GM21576 (cell line): ENCODE measurements at regions not wholly inside any gene's neighbourhood (a gene's known extent, or its start where the extent isn't known, plus 50 kb on each side); places are given as distances from the start of the nearest gene placed in this dataset.

Experiments
- ATAC-seq: cut with Tn5 transposase; IDR thresholded peaks from one replicate; pipeline ENCODE4 v1.9.1; 2021; ENCODE audit warnings: mild to moderate bottlenecking, moderate library complexity; ENCODE audit not compliant: unreplicated experiment

DNA sequence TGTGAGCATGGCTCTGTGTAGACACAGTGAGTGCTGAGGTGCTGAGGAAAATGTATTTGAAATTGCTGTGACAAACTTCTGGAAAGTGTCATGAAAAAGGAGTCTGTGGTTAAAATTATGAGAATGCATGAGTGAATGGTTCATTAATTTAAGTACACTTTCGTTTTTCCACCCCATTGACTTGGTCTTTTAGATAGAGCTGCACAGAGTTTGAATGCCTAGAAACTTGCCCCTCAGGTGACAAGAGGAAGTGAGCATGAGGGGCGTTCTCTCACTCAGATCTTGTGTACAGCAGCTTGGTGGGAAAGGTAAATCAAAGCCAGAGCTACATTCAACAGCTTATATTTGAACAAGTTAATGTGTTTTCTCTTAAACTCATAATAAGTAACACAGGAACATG, 296.8 kb downstream of the WDR72 start:
- no peak for ATAC-seq

GRCh38 chr15:53461677-53462076, 297.8 kb downstream of the WDR72 start:
- no peak for ATAC-seq

GRCh38 chr15:53458736-53459135, 300.7 kb downstream of the WDR72 start:
- ATAC-seq: no peak

- no peak for ATAC-seq
Observed at GRCh38 chr15:53457479-53457878, 302.0 kb downstream of the WDR72 start.

- ATAC-seq: no peak
Observed at GRCh38 chr15:53454843-53455721, 304.4 kb downstream of the WDR72 start.

- no peak for ATAC-seq
Observed at GRCh38 chr15:53454535-53454842, 305.0 kb downstream of the WDR72 start.

- ATAC-seq: no peak
Observed at GRCh38 chr15:53453253-53454105, 306.0 kb downstream of the WDR72 start.

GRCh38 chr15:53448232-53449015, 311.0 kb downstream of the WDR72 start:
- ATAC-seq: no peak

DNA sequence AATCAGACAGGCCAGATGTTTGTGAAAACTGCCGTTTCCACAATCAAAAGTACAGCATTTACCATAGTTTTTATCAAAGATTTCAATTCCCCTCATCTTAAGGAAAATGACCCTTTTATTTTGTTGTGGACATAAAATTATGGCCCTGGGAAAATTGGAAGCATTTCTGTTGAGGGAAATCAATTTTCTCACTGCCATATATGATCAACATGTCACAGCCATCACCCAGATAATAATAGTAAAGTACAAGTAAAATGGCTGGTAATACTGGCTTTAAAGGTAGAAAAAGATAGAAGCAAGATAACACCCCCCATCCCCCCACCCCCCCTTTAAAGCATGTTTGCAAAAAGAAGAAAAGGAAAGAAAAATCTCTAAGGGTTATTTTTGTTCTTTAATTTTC, 311.7 kb downstream of the WDR72 start:
- no peak for ATAC-seq

GRCh38 chr15:53447053-53447574, 312.3 kb downstream of the WDR72 start:
- ATAC-seq: no peak

- no peak for ATAC-seq
Observed at GRCh38 chr15:53446376-53446775, 313.1 kb downstream of the WDR72 start.

GRCh38 chr15:53445531-53445930, 313.9 kb downstream of the WDR72 start:
- no peak for ATAC-seq

DNA sequence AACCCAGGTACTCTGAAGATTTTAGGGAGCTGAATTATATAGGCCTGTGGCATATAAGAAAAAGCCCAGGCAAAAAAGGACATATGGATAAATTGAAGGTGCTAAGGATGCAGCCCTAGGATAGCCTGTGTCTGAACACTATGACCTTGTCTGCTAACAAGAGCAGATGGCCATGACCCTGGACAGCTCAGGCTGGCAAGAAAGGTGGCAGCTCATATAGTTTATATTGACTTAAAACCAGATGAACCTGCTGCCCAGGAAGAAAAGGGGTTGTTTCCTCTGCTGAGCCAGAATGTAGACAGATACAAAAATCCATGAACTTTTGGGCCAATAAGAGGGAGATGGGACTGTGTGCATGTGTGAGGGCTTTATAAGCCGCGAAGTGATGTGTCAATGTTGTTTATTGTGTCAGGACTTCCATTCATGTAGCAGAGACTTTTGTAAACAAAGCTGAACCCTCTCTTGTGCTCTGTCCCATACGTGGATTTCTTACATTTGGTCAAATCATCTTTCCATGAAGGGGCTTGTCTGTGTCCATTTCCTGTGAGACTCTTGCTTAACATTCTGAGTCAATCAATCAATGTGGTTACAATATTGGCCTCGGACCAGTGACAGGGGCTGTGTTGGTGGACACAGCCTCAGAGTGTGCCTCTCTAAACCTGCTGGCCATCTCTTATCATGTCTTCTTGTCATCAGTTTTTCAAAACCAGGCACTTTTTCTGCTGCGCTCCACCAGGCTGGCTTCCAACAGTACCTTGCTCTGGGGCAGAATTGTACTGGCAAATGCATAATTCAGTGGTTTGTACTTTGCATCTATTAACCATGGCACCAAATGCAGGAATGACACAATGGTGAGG, 321.2 kb downstream of the WDR72 start:
- ATAC-seq: no peak

DNA sequence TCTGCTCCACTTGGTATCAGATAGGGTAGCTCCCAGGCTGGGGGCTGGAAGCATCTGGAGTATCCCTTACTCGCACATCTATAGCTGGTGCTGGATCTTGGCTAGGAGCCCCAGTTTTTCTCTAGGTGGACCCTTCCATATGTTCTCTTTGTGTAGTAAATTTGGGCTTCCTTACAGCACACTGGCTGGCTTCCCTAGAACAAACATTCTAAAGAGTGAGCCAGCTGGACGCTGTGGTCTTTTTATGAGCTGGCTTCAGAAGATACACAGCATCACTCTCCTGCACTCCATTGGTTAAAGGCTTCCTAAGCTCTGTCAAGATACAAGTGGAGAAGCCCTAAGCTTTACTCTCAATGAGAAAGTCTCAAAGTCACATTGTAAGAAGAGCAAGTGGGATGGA, 322.1 kb downstream of the WDR72 start:
- no peak for ATAC-seq

- no peak for ATAC-seq
Observed at GRCh38 chr15:53434174-53434678, 325.2 kb downstream of the WDR72 start.

- ATAC-seq: no peak
Observed at GRCh38 chr15:53416219-53416940, 343.1 kb downstream of the WDR72 start.

DNA sequence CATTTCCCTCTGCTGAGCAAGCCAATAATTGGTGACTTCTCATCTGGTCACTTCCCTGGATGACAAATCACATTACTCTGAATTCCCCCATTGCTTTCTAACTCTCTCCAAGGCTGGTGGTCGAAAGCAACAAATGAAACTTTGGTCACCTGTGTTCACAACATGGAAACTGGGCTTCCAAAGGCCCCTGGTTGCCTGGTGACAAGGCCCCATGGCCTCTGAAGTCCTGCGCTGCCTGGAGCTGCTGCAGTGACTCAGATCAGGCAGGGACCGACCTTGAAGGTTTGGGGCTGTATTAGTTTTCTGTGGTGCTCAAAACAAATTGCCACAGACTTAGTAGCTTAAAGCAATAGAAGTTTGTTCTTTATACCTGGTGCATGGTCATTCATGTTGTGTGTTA, 345.3 kb downstream of the WDR72 start:
- ATAC-seq: no peak

DNA sequence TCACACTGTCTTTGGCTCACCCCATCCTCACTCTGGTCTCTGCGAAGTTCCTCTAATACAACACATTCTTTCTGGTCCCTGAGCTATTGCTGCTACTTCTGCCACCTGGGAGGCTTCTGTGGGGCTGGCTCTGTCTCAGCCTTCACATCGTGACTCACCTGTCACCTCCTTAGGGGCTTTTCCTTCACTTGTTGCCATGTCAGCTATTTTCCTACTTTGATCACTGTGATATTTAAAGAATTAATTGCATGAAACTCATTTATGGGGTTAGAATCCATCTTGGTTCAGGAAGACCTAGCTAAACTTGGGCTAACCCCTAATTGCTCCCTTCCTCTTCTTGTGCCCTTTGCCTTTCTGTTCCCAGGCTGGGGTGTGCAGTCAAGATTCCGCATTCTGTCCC, 346.9 kb downstream of the WDR72 start:
- no peak for ATAC-seq

DNA sequence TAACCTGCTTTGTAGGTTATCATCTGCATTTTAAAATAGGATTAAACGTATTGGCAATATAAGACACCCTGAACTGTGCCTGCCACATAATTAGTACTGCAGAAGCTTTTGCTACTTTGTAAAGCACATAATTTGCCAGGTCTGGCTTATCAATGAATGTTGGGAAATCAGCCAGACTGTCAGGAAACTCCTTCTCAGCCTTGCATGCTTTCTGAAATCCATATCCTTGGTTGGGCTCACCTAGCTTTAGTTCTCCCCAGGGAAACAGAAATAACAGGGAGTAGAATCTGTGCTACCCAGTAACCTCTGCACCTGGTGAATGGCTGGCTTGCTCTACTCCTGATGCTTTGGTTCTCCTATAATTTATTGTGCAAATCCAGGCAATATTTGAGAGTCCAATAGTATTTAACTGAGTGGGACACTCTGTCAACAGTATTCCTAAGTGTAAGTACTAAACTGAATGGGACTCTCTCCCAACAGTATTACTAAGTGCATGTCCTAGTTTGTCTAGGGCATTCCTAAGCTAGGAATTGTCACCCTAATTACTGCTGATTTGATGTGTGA, 354.5 kb downstream of the WDR72 start:
- ATAC-seq: no peak
